Gastroesophageal sphincter (tissue), 3 donors: ENCODE measurements at regions not wholly inside any gene's neighbourhood (a gene's known extent, or its start where the extent isn't known, plus 50 kb on each side); places are given as distances from the start of the nearest gene placed in this dataset.

Source experiments
- CTCF ChIP-seq, 4 experiments: fragments of 200-600 bp in 2 of 4; fragments of 450-650 bp in 2 of 4; sonication (generic) in 1 of 4; IDR thresholded peaks; one replicate each; pipeline ENCODE4 v1.5.1; 2017 to 2019; ENCODE audit warnings: antibody characterized with exemption in 4 of 4, mild to moderate bottlenecking in 2 of 4, moderate library complexity in 2 of 4
- EP300 ChIP-seq: sonication (generic); formaldehyde crosslinking; IDR thresholded peaks from one replicate; pipeline ENCODE4 v1.6.1; 2017; ENCODE audit warnings: antibody characterized with exemption, mild to moderate bottlenecking
- POLR2A ChIP-seq, 2 donors: fragments of 450-650 bp; IDR thresholded peaks; one replicate each; pipeline ENCODE4 v1.6.1; 2017; ENCODE audit warnings: antibody characterized with exemption in 2 of 2, mild to moderate bottlenecking in 2 of 2, moderate library complexity in 1 of 2
- POLR2AphosphoS5 ChIP-seq: sonication (generic); formaldehyde crosslinking; IDR thresholded peaks from one replicate; pipeline ENCODE4 v1.6.1; 2017; ENCODE audit warnings: antibody characterized with exemption

- no peak for TF ChIP-seq CTCF (IDR thresholded peaks at IDR 0.05)
- no peak for TF ChIP-seq POLR2AphosphoS5
- no peak for TF ChIP-seq POLR2A (IDR thresholded peaks at IDR 0.05)
- no peak for TF ChIP-seq EP300
These were observed 332.6 kb downstream of the SOX11 start for GRCh38 chr2:6024784-6025183.
